ENCODE measurements at regions not wholly inside any gene's neighbourhood (a gene's known extent, or its start where the extent isn't known, plus 50 kb on each side); places are given as distances from the start of the nearest gene placed in this dataset.

DNA sequence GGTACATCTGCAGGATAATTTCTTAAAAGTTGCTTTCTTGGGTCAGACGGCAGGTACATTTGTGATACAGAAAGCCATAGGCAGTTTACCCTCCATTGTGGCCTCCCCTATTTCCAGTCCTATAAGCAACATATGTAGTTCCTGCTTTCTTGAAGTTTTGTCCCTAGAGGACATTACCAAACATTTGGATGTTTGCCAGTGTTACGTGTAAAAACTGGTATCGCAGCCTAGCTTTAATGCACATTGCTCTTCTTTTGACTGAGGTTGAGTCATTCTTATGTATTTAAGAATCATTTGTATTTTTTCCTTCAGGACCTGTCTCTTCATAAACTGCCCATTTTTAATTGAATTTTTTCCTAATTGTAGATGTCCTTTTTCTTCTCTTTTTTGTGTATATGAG lies 114.3 kb downstream of the DIPK2A start:
- TF ChIP-seq, protein P1, sequence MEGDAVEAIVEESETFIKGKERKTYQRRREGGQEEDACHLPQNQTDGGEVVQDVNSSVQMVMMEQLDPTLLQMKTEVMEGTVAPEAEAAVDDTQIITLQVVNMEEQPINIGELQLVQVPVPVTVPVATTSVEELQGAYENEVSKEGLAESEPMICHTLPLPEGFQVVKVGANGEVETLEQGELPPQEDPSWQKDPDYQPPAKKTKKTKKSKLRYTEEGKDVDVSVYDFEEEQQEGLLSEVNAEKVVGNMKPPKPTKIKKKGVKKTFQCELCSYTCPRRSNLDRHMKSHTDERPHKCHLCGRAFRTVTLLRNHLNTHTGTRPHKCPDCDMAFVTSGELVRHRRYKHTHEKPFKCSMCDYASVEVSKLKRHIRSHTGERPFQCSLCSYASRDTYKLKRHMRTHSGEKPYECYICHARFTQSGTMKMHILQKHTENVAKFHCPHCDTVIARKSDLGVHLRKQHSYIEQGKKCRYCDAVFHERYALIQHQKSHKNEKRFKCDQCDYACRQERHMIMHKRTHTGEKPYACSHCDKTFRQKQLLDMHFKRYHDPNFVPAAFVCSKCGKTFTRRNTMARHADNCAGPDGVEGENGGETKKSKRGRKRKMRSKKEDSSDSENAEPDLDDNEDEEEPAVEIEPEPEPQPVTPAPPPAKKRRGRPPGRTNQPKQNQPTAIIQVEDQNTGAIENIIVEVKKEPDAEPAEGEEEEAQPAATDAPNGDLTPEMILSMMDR (IDR thresholded peaks at IDR 0.05), result no peak
- TF ChIP-seq POLR2AphosphoS5 (IDR thresholded peaks at IDR 0.05; ENCODE audit: insufficient read depth in 1 of 2, low read depth in 1 of 2), result peak in 1 of 2 donors; percentile 61
